GM18520 (cell line): ENCODE measurements at regions not wholly inside any gene's neighbourhood (a gene's known extent, or its start where the extent isn't known, plus 50 kb on each side); places are given as distances from the start of the nearest gene placed in this dataset.

Source experiments
- ATAC-seq: cut with Tn5 transposase; IDR thresholded peaks from one replicate; pipeline ENCODE4 v1.9.1; 2021; ENCODE audit not compliant: unreplicated experiment

- ATAC-seq = no peak
These were observed 245.3 kb upstream of the FOXQ1 start for GRCh38 chr6:1066449-1067090.

DNA sequence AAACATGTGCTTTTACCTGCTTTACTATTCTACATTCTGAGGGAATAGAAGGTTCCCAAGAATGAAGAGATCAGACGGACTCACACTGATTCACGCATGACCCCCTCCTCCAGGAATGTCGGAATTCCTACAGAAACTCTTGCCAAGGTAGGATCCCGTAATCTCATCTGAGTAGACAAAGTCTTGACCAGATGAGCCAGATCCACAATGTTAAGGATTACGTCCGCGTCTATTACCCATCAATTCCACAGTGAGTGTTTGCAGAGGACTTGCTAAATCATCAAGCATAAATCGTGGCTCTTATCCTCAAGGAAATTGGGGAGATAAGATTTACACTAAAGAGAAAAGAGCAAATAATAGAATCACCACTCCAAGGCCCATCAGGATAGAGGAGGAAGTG lies 245.9 kb upstream of the FOXQ1 start:
- no peak for ATAC-seq

DNA sequence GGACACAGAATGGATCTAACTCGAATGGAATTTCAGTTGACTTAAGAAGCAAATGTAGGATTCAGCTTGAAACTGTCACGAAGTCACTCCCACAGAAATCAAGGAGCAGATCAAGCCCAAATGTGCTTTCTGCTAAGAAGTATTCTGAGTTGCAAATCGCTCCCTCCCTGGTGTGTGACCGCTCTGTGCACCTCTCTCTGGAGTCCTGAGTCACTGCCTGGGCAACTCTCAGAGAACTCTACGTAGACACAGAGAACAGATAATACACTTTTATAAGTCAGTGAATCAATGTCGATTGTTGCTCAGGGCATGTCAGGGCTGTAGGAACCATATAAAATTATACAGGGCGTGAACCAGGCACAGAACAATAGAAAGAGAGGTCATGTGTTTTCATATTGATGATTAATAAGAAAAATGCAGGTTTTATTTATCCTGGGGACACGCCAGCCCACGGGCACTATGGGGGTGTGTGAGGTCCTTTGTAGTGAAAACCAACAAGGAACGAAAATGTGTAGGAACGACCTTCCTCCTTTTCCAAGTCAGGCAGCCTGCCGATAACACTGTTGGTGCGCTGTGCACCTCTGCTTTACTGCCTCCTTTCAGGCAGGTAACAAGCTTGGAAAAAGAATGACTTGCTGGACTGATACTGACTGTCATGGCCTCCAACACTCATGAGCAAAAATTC lies 248.1 kb upstream of the FOXQ1 start:
- ATAC-seq = no peak

- ATAC-seq = no peak
These were observed 248.9 kb upstream of the FOXQ1 start for GRCh38 chr6:1062786-1063545.

- no peak for ATAC-seq
These were observed 252.3 kb upstream of the FOXQ1 start for GRCh38 chr6:1059596-1059995.

DNA sequence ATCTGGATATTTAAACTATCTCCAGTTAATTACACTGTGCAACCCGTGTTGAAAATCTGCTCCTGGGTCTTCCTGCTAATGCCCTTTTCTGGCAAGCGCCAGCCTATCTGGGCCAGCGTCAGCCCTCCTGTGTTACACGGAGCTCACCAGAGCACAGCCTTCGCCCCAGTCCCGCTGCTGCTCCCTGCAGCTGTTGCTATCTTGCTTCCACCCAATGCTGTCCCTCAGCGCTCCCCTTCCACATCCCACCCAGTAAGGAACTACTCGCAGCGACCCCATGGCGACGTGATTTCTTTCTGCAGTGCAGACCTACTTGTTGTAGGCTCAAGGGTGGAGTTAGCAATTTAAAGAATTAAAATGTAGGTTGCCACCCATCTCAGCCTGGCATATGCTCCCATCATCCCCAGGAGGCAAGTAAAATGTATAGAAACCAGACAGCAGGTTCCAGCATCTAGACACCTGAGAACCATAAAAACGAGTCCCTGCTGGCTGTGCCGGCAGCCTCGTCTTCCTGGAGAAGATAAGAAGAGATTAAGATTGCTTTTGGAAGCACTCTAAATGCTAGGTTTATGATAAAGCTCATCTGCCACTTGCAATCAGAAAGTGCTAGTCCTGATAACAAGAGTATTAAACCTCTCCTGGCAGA lies 254.3 kb upstream of the FOXQ1 start:
- ATAC-seq = no peak

- no peak for ATAC-seq
These were observed 256.6 kb upstream of the FOXQ1 start for GRCh38 chr6:1055015-1055921.

DNA sequence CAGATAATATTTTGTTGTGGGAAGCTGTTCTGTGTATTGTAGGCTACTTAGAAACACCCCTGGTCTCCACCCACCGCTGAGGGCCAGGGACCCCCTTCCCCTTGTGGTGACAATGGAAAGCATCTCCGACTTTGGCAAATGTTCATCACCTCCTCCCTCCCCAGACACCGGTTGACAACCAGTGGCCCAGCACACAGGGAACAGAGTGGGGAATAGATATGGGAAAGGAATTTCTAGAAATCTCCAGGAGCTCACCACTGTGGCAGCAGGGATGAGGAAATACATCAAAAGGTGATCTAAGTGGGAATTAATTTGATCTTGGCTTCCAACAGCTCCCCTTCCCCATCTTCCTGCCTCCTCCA lies 257.3 kb upstream of the FOXQ1 start:
- no peak for ATAC-seq

DNA sequence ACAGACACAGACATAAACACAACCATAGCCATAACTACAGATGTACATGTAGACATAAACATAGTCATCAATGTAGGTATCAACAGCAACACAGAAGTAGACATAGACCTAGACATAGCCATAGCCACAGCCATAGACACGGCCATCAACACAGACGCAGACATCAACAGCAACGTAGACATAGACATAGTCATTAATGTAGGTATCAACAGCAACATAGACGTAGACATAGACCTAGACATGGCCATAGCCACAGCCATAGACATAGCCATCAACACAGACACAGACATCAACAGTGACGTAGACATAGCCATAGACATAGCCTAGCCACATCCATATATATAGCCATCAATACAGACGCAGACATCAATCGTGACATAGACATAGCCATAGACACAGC lies 258.3 kb upstream of the FOXQ1 start:
- no peak for ATAC-seq

DNA sequence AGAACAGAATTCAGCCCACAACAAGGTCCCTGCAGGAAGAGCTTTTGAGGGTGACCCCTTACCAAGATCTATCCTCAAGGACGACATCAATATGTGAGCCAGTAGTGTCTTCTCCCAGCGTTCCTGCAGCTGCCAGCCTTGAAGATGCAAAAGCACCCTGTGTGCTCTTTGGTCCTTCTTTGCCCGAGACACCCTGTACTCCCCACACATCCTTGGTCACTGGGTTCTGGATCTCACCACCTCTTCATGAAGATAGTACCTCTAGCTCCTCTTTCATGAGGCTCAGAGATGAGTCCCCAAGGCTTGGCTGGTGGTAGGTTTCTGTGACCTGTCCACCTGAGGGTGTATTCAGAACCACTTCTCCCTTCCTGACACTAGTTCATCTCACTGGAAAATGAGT lies 259.6 kb upstream of the FOXQ1 start:
- ATAC-seq = no peak

DNA sequence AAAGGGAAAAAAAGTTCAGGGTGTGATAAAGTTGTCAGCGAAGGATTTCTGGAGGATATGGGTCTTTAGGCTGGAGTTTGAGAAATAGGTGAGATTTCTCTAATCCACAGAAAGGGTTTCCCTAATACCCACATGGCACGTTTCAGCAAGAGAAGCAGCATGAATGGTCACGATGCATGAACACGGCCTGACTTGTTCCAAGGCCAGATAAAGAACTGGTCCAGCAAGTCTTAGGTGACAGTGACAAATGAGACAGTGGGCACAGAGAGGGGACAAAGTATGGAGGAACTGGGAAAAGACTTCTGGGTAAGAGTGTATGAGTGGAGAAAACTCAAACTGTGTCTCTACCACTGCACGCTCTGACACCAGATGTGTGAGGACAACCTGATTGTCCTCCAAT lies 262.0 kb upstream of the FOXQ1 start:
- no peak for ATAC-seq

DNA sequence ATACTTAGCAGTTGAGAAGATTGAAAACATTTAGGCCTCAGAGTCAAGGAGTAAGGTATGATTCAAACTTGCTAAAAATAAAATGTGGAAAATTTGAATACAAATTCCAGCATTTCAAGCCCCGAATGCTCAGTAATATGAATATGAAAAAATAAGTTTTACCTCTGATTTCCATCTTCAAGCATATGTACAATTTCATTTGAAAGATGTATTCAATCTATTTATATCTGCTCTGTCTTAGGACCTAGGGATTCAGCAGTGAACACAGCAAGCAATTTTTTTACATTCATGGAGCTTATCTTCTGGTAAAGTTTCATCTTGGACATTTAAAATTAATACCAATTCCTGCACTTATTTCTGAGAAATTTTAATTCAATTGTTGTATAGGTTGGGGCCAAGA lies 262.7 kb upstream of the FOXQ1 start:
- no peak for ATAC-seq

- no peak for ATAC-seq
These were observed 263.8 kb upstream of the FOXQ1 start for GRCh38 chr6:1047981-1048541.

DNA sequence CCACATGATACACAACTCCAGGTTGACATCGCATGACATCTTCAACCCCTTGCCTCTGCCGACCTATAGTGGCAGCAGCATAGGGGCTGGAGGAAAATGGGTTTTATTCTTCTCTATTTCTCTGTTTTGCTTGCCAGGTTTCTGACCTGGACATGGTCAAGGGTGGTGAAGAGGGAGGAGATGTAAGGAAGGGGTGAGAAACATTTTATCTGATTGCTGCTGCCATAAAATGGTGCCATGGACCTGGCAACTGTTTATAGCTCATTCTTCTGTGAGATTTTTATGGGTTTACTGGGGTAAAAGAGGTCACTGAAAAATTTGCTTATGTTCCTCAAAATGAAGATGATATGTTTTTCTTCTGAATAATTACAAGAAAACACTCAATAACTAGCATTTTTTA lies 266.7 kb upstream of the FOXQ1 start:
- no peak for ATAC-seq

DNA sequence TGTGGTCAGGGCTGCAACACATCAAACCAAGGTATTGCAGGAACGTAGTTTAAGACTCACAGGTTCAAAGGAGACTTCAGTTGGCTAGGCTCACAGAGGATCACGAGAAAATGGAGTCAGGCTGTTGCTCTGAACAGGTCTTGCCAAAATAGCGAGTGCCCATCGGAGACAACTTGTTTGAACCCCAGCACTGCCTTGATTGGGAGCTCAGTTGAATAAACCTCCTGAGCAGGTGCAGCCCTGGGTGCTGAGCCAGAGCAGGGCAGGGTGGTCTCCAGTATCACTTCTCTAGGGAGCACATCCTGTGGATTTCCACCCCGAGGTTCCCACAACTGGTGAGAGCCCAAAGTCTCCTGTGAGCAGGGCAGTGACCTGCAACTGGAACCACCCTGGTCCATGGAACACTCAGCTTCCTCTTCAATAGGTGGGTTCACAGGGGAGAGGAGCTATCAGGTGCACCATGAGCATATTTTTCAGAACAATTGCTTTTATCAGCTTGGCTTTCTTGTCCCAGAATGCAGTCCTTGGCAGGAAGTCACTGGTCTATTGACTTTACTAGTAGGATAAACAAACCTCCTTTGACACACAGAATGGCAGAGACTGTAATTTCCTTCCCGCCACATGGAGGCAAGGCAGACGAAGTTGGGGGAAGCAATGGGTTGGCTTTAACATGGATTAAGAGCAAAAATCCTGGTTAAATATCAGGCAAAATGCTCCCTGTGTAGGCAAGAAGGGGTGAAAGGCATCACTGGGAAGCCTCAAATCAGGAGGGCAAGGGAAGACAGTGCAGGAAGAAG lies 267.7 kb upstream of the FOXQ1 start:
- no peak for ATAC-seq

DNA sequence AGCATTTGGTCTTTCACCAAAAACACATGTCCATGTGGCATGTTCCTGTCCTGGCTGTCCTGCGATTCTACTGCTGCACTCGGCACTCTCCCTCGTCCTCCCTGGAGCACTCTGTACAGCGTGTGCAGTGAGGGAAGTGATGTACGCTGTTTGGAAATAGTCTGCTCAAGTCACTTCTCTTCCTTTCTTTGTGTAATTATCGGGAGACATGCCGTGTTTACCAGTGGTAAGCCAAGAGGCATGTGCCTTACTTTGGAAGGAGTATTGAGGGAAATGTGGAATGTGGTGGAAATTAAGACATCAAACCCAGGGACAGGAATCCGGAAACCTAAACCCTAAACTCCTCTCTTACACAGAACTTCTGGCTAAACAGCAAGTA lies 268.5 kb upstream of the FOXQ1 start:
- no peak for ATAC-seq

DNA sequence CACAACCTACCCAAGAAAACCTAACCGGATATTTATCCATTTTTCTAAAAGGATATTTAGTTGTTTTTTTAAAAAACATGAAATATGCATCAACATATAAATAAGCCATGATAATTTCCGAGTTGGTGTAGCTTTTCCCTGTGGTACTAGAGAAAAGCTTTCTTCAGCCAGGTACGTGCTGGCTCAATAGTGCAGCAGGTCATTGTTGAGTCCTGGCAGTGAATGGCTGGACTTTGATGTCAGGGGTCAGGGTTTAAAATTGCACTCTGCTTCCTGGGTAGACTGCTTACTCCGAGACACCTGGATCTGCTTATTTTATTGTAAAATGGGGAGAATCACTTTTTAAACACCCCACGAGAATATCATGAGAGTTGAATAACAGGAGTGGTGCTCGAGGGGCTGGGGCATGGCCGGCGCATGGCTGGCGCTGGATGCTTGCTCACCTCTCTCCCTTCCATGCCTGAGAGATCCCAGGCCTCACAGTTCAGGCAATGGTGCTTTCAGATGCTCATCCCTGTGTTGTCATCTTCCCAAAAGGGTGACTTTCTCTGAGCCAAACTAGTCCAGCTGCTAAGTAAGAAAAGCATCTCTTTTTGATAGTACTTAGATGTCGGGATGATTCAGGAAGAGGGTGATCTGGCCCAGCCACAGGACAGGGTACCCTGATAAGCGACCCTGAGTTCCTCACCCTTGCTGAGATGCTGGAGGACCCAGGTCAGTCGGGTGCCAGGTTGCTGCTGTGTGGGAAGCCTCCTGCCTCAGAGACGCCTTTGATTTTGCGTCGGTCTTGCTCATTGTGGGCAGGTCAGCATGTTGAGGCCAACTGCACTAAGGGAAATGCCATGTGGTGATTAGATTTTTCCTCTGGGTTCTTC lies 269.1 kb upstream of the FOXQ1 start:
- ATAC-seq = no peak

DNA sequence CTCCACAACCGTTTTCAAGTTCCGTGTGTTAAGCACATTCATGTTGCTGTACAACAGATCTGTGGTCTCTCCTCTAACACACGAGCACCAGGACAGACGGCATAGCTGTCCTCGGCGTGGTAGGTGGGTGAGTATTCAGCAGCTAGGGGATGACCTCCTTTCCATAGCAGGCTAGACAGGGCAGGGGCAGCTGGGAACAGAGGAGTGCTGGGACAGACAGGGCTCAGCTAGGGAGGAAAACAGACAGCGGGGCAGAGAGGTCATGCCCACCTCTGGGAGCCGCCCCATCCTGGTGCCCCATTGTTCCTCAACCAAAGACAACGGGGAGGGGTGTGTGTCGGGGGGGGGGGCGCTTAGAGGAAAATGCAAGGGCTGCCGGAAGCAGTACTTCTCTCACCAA lies 271.5 kb upstream of the FOXQ1 start:
- no peak for ATAC-seq

- no peak for ATAC-seq
These were observed 272.2 kb upstream of the FOXQ1 start for GRCh38 chr6:1039746-1040145.
